HL-60/S4 (cell line): ENCODE measurements at regions not wholly inside any gene's neighbourhood (a gene's known extent, or its start where the extent isn't known, plus 50 kb on each side); places are given as distances from the start of the nearest gene placed in this dataset.

Experiments
- in situ Hi-C: fragments of 300-500 bp; cut with MboI; formaldehyde crosslinking; loops from 2 replicates; pipeline ENCODE4 v1.14.3; 2022; ENCODE audit warnings: low sequenced_read_pairs

DNA sequence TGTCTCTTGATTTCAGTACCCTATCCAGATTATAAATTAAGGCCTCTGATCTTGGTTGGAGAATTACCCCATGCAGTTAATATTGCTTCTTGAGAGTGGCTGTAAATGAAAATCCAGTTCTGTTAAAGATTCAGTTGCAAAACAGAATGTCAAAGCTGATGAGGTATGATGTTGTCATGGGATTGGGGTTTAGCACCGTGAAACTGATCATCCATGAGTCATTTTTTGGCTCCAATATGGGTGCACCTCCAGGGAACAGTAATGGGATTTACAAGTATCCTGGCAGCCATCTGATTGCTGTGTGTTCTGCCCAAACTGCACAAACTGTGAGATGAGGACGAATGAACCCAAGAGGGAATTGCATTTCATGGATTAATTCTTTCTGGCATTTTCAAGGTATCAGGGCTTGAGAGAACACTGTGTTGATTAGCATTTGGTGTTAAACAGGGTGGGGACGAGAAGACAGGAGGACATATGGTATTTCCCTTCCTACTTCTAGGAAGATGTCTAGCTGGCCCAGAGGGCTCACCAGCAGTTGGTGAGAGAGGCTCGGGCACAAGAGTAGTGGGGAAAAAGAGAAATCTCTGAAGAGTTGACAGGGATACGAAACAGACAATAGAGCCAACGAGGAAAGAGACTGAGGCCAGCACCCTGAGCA is 214.7 kb downstream of the GAS1 start:
- in situ Hi-C loops: no loop called here

DNA sequence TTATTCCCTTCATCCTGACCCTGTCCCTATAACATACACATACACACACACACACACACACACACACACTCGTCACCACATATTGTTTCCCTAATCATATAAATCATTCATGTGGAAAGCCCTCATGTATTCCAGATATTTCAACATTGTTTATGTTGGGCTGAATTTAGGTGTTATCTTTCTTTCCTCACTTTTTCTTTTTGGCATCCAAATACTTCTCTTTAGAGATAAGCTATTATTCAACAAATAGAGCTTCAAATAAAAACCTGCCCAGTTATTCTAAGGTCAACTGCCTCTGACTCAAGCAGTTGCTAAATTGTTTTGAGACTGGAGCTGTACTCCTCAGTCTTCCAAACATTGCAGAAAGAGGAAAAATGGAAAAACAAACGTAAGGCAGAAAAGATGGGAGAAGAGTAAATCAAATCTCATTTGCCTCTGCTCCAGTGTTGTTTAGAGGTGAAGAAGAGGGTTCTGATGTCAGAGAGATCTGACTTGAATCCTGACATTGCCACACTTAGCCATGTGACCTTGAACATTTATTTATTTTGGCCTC is 215.7 kb downstream of the GAS1 start:
- in situ Hi-C loops: no loop called here

DNA sequence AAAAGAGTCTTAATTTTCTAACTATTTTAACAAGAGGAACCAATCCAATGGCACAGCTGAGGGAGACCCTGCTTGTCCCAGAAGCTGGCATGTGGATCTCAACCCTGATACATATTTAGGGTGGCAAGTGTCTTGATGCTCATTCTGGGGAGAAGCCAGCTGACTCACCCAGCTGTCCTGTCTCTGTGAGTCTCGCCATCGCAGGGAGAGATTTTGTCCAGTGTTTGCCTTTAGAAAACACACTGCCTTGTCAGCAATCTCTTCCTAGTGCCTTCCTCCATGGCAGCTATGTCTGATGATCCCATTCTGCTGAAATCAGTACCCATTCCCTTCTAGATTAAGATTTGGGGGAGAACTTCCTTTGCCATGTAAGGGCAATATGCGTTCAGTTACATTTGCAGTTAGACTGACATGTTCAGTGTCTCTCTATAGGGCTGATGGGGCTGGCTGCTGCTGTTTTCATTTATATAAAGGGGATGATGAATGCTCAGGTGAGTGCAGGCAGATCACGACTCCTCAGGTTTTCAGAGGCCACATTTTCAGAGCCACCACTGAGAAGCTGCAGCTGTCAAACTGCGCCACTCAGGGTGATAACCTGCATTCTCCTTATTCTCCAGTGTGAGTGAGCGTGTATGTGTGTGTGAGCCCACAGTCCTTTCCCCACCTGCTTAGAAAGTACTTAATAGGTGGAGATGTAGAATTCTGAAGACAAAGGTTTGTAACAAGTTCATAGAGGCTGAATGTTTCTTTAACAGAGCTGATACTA is 217.0 kb downstream of the GAS1 start:
- in situ Hi-C loops: no loop called here

DNA sequence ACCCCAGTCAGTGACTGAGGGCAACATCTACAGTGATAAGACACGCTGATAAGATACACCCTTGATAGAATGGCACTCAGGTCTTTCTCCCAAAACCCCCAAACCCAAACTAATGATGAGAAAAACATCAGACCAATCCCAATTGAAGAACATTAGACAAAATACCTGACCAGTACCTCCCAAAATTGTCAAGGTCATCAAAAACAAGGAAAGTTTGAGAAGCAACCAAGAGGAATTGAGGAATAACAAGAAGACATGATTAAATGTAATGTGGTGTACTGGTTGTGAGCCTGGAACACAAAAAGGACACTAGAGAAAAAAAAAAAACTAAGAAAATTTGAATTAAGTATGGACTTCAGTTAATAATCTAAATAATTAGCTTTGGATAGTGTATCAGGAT is 222.8 kb downstream of the GAS1 start:
- in situ Hi-C loops: no loop called here

DNA sequence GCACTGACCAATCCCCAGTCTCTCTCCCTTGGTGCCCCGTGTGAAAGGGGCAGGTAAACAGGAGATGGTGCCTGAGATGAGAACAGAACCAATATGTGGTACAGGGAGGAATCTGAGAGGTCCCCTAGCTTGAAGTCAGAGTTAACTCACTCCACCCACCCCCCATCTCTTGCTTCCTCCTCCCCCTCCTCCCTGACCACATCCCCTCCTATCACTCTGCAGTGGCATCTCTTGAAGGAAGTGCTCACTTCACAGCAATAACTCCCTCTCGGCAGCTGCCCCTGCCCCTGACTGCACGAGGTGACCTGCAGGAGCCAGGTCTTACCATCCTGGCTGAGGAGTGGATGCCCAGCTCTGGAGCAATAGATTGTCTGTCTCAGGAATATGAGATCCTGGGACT is 224.0 kb downstream of the GAS1 start:
- in situ Hi-C loops: no loop called here

DNA sequence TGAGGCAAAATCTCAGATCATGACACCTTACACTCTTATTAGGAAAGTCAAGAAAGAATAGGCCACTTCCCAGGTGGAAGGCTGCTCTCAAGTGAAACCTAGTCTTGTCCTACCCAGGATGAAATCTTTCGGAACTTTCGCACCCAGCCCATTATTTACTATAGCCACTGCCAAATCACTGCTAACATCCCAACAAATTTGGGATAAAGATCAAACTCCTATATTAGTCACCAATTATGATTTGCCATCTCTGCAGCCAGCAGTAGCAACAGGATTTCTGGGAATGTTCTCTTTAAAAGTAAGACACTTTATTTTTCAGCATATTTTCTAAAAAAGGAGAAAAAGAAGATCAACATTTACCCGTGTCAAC is 224.6 kb downstream of the GAS1 start:
- in situ Hi-C loops: no loop called here

DNA sequence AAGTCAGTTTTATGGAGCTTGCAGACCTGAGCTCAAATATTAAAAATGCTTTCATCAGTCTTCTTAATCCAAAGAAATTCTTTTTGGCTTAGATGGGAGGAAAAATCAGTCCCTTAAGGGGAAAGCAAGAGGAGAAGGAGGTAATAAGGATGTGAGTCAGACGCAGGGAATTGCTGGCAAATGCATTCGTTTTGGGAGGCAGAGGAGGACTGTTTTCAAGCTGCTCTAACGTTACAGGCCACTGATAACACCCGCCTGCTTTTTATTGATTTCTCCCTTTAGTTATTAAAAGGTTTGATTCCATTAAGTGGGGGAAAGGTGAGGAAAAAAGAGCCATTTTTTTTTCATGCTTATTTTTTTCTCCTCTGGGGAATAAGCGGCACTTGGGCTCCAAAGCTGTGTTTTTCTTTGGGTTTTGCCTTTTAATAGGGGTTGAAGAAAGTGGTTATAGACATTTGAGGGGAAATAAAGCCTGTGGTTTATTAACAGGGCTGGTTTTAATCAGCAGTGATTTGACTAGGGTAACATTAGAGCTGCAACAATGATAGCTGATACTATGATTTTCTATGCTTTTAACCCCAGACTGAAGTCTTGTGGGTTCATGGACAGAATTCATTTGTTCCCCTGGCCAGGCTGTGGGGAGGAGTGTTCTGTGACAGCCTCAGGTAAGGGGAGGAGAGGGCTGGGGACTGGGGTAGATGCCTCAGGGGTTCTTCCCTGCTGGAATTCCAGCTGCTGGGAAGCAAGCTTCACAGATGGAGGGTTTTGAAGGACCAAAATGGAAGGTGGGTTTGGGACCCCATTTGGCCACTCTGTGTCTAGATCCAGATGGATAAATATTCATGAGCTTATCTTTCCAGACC is 225.2 kb downstream of the GAS1 start:
- in situ Hi-C loops: no loop called here

DNA sequence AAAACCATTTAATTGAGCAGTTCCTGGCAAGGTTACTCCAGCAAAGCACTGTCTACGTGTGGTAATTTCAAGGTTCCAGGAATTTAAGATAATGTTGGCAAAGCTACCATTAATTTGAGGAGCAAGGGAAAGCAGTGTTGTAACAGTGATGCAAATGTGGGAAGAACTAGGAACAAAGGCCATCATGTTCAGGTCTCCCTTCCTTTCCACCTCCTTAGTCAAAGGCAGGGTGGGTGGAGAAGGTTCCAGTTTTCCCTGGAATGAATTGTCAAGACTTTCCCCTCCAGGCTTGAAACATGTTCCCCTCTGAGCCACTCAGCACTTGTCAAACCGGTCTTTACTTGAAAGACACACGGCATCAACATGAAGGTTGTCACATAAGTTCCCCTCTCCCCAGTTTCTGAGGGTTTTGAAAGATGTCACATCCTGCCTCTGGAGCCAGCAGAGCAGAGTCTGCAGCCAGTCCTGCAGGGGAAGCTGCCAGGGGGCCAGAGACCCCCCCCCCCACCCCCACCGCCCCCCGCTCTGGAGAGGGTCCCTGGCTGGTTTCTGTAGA is 226.0 kb downstream of the GAS1 start:
- in situ Hi-C loops: no loop called here

DNA sequence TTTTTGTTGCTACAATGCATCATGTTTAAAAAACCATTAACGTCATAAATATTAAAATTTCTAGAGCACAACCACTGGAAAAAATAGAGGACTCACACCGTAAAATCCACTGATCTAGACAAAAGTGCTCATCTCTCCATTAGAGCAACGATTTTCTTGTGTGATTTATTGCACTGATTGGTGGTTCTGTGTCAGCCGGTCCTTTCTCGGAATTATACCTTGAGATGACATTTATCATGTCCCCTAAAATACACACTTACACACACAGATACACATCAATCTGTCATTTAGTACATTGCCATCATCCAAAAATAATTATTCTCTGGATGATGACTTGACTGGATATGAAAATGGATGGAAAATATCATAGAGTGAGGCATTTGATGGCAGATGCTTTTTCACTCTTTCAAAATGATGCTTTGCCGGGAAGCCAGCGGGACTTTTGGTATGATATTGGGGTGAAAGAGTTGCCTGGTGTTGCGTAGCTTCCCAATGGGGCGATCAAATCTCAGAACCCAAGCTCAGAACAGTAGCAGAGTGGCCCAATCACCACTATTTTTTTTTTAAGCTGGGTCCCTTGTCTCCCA is 226.6 kb downstream of the GAS1 start:
- in situ Hi-C loops: no loop called here

DNA sequence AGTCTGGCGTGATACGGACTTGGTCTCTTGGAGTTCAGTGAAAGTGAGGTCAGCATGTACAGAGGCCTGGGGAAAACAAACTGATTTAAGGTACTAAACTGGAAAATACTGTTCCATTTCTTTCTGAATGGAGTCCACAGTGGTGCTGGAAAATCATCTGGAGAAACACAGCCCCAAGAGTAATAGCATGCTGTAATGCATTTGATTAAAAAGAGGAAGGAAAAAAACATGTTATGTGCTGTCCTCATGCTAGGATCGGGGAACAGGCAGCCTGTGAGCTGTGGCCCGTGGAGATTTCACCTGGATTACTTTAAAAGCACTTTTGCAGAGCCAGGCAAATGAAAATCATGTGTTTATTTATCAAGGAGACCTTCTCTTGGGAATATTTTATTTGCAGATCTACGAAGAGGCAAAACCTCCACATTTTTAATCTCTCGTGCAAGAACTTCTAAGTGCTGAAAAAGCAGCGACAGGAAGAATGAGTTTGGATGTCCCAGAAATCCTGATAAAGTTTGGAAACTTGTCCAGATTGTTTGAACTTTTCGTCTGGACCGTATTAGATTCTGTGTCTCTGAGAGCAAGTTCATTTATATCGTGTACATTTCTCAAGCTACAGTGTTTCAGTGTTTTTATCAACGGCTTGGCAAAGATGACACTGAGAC is 228.8 kb downstream of the GAS1 start:
- in situ Hi-C loops: no loop called here

DNA sequence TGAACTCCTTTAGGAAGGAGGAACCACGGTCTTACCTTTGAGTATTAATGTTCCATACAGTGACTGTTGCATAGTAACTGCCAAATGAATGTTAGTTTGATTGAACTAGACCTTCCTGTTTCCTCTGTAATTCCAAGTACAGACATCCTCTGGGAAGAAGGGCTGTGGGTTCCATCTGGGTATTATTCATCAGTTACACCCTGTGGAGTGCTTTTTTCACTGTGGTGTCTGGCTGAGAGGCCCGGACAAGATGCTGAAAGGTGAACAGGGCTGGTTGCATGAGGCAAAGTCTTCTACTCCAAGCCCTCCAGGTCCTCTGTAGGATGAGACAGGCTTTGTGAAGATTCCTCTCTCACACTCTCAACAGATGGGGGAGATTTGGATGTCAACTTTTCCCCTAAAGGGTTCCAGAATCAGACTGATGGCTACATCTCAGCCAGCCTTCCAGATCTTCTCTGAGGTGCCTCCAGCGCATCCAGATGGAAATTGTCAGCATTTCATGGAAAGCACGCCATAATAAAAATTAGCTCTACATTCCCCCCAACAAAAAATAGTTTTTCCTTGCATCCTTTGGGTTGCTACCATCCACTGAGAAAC is 230.9 kb downstream of the GAS1 start:
- in situ Hi-C loops: no loop called here

DNA sequence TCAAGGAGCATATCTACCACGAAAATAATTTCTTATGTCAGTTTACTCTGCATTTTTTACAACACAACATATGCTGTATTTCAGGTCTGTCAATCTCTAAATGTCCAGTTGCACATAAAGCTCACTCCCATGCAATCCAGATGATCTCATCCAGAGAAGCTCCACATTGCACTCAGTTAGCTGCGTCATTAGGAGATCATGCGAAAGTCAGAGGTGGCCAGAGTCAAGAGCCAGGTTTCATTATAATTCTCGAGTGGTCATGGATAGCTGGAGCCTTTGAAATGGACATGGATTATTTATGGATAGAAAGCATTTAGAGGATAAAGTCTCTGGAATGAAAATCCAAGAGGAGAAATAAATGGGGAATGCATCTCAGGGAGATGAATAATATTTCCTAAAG is 232.3 kb downstream of the GAS1 start:
- in situ Hi-C loops: no loop called here

DNA sequence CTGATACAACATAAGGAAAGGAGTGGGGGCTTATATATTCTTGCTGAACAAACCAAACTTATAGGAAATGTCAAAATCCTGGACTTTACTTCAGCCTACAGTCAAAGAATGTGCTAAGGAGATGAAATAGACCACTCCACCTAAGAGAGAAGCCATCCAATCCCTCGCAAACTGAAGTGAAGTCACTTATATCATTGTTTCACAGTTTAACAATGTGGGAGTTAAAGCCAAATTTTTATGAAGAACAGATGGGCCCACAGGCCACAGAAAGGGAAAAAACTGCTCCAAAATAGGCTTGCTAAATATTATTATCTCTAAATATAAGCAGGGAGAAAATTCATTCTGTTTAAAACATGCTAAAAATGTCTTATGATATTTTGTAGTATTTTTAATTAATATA is 233.3 kb downstream of the GAS1 start:
- in situ Hi-C loops: no loop called here

DNA sequence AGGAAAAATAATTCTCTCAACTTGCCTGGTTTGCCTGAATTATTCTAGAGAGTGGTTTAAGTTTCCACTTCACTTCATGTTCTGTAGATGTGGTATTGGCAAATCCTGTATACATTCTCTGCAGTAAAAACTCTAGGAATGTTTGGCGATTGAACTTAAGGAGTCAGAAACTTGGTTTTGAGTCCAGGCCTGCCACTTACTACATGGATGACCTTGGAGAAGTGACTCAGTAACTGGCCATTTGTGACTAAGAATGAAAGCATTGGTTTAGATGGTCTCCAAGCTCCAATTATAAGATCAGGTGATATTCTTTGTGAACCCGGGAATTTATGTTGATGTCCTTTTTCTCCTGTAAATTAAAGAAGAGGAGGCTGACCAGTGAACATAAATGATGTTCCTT is 233.8 kb downstream of the GAS1 start:
- in situ Hi-C loops: no loop called here

DNA sequence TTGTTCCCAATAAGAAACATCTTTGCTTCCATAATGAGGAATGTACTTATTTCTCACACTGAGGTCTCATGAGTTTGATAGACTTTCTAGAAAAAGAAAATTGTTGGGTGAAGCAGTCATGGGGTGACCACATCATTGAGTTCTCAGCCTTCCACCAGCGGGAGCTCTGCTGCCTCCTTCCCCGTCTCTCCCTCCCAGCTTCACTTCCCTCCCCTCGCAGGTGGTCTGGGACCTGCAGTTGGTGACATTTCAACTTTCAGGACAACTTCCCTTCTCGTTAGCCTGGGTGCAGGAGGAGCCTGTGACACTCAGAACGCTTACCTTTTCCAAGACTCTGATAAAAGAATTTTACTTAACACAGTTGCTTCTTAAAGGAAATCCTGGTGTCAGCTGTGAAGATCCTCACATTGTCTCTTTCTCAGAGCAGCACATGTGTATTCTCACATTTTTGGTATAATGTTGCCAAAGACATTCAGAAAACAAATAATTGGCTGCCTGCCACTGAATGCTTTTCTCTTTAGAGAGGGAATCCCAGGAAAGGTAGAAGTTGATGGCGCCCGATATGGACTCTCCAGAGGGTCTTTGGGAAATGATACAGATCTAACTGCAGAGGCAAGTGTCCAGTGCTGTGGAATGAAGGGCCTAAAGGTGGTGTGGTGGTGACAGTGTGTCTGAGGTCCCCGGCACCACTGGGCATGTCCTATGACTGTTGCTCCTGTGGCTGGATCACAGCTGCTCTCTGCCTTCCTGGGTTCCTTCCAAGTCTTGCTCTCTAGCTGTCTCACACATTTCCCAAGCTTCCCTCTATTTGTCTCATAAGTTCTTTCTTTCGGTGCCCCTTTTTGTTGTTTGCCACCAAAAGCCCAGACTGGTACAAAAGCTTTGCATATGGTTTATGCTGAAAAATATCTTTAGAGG is 238.1 kb downstream of the GAS1 start:
- in situ Hi-C loops: no loop called here

DNA sequence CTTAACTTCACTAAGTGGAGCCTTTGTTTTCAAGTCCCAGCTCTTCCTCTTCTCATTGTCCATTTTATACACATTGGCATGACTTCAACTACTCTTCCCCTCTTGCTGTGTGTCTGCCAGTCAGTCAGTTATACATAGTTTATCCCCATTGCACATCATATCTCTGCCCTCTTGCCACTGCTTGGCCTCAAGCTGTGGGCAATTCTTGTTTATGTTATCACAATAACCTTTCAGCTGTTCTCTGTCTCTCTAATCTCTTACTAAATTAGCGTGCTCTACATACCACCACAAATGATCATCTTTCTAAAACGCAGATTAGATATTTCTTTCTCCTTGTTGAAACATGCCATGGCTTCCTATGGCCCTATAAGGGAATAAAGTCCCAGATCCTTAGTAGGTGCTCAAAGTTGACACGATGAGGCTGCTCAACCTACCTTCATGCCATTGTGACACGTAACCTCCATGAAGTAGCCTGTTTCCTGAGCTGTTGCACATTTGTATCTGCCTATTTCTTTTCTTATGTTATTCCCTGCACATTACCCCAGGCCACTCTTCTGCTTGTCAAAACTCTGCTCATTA is 239.3 kb downstream of the GAS1 start:
- in situ Hi-C loops: no loop called here

DNA sequence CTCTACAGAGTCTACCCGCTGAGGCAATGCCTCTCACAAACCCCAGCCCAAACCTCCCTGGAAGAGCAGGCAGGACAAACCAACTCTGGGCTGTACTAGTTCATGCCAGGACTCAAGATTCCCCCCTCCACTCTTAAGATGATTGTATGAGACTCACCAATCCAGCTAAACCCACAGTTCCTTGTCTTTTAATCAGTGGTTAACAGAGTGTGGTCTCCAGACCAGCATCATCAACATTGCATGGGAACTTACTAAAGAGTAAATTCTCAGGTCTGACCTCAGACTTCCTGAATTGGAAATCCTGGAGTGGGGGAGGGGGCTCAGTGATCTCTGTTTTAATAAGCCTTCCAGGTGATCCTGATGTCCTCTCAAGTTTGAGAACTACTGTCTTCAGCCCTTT is 240.9 kb downstream of the GAS1 start:
- in situ Hi-C loops: no loop called here

DNA sequence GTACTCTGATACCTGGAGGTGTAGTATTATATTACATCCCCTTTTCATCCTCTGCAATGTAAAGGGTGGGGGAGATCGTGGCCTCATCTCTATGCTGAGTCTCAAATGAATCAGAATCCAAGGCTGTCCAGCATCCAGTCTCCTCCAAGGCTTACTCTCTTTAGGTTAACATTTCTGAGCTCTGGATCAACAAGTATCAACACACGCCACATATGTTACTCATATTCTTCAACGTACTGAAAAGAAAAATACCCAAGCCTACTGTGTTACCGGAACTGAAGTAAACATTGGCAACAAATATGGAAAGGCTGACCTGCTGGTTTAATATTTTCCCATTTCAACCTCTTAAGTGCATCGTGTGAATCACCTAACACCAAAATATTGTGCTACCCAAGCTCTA is 241.8 kb downstream of the GAS1 start:
- in situ Hi-C loops: no loop called here

DNA sequence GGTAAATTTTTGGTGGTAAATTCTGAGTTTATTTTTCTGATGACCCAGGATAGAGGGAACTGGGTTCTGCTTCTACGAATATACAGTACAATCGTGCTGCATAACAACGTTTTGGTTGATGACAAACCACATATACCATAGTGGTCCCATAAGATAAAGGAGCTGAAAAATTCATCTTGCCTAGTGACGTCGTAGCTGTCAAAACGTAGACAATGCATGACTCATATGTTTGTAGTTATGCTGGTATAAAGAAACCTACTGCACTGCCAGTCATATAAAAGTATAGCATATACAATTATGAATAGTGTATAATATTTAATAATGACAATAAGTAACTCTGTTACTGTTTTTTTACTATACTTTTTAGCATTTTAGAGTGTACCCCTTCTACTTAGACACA is 244.0 kb downstream of the GAS1 start:
- in situ Hi-C loops: no loop called here
